SU-DHL-6 (cell line): ENCODE measurements at regions not wholly inside any gene's neighbourhood (a gene's known extent, or its start where the extent isn't known, plus 50 kb on each side); places are given as distances from the start of the nearest gene placed in this dataset.

Experiments used
- H2AFZ ChIP-seq: fragments of 200-600 bp; sonication (generic); 2 replicates; pipeline ENCODE4 v1.6.1; 2014; ENCODE audit warnings: low read depth, mild to moderate bottlenecking, moderate library complexity, mixed read lengths, antibody characterized with exemption, low read length; ENCODE audit not compliant: severe bottlenecking
- H3F3A ChIP-seq: fragments of 200-600 bp; shearing (Covaris generic); 2 replicates; pipeline ENCODE4 v1.6.0; 2016; ENCODE audit warnings: antibody characterized with exemption, mild to moderate bottlenecking; ENCODE audit not compliant: insufficient read depth
- H3K27ac ChIP-seq: fragments of 200-600 bp; sonication (generic); 2 replicates; pipeline ENCODE4 v1.5.1; 2016; ENCODE audit warnings: low read depth, mild to moderate bottlenecking, low read length, moderate library complexity, mixed read lengths
- H3K27me3 ChIP-seq: fragments of 200-600 bp; sonication (generic), shearing (Covaris generic); 2 replicates; pipeline ENCODE4 v1.6.0; 2014; ENCODE audit warnings: mild to moderate bottlenecking, low read length
- H3K36me3 ChIP-seq: fragments of 200-600 bp; sonication (generic); 2 replicates; pipeline ENCODE4 v1.6.1; 2014; ENCODE audit warnings: mild to moderate bottlenecking, low read length, mixed read lengths
- H3K4me2 ChIP-seq: fragments of 300-600, 200-600 bp; shearing (Covaris generic), sonication (generic); 2 replicates; pipeline ENCODE4 v1.6.0; 2014; ENCODE audit warnings: low read length, low read depth, mild to moderate bottlenecking; ENCODE audit not compliant: poor library complexity, severe bottlenecking
- H3K4me3 ChIP-seq: fragments of 200-600 bp; sonication (generic); 2 replicates; pipeline ENCODE4 v1.5.1; 2014; ENCODE audit warnings: antibody characterized with exemption, low read length, mild to moderate bottlenecking, mixed read lengths; ENCODE audit not compliant: insufficient read depth, poor library complexity, severe bottlenecking
- H3K79me2 ChIP-seq: fragments of 200-600 bp; sonication (generic); 2 replicates; pipeline ENCODE4 v1.6.1; 2014; ENCODE audit warnings: mild to moderate bottlenecking, low read length, moderate library complexity; ENCODE audit not compliant: insufficient read depth
- H3K9ac ChIP-seq: fragments of 200-600 bp; sonication (generic); 2 replicates; pipeline ENCODE4 v1.7.0; 2014; ENCODE audit warnings: mild to moderate bottlenecking, low read length
- H3K9me2 ChIP-seq: fragments of 200-600 bp; sonication (generic); replicated peaks from 2 replicates; pipeline ENCODE4 v1.6.1; 2014; ENCODE audit warnings: low read length; ENCODE audit not compliant: insufficient read depth
- H3K9me3 ChIP-seq: fragments of 200-600 bp; sonication (generic); 2 replicates; pipeline ENCODE4 v1.6.1; 2014; ENCODE audit warnings: low read length, mixed read lengths; ENCODE audit not compliant: insufficient read depth
- H4K20me1 ChIP-seq: fragments of 200-600 bp; sonication (generic); 2 replicates; pipeline ENCODE4 v1.6.1; 2014; ENCODE audit warnings: low read depth, mild to moderate bottlenecking, antibody characterized with exemption, low read length, moderate library complexity, mixed read lengths
- CTCF ChIP-seq: fragments of 200-600 bp; sonication (generic); IDR thresholded peaks from one replicate; pipeline ENCODE4 v1.5.1; 2017; ENCODE audit warnings: antibody characterized with exemption, mild to moderate bottlenecking, low read length, moderate library complexity; ENCODE audit not compliant: insufficient read depth, poor library complexity, severe bottlenecking
- EZH2phosphoT487 ChIP-seq: fragments of 200-600 bp; sonication (generic), shearing (Covaris generic); conservative IDR thresholded peaks from 2 replicates; pipeline ENCODE4 v1.6.1; 2018; ENCODE audit warnings: mild to moderate bottlenecking, antibody characterized with exemption, low read length, moderate library complexity, mixed read lengths

DNA sequence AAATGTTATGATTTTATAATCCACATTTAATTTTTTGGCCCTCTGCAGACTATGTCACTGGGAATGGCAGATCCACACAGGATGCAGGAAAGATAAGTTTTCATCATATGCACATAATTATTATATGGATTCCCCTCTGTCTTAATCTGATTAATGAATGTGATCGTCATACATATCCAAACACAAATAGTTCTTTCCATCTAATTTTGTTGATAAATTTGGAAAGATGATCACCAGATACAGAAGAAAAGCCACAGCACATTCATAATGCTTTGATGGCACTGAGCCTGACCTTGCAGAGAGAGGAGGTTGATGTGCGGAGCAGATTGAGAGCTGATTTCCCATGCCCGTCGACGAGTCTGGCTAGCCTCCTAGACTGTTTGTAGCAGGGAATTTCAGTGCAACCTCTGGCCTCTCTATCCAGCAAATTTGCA, 471.5 kb downstream of the EPM2A start:
- Histone ChIP-seq H3K36me3 (no peaks in the 10 kb centered on the region), H3K27ac (no peak overlapping the region), H3K9ac (no peak overlapping the region), H2AFZ (no peak overlapping the region), H4K20me1 (no peaks in the 10 kb centered on the region), H3K4me2 (no peak overlapping the region), H3F3A (no peaks in the 10 kb centered on the region), H3K79me2 (no peaks in the 10 kb centered on the region), H3K9me2 (no peaks in the 10 kb centered on the region), H3K9me3 (no peaks in the 10 kb centered on the region), H3K27me3 (no peaks in the 10 kb centered on the region), H3K4me3 (no peak overlapping the region)
- TF ChIP-seq EZH2phosphoT487, result no peak
- TF ChIP-seq CTCF, result no peak

DNA sequence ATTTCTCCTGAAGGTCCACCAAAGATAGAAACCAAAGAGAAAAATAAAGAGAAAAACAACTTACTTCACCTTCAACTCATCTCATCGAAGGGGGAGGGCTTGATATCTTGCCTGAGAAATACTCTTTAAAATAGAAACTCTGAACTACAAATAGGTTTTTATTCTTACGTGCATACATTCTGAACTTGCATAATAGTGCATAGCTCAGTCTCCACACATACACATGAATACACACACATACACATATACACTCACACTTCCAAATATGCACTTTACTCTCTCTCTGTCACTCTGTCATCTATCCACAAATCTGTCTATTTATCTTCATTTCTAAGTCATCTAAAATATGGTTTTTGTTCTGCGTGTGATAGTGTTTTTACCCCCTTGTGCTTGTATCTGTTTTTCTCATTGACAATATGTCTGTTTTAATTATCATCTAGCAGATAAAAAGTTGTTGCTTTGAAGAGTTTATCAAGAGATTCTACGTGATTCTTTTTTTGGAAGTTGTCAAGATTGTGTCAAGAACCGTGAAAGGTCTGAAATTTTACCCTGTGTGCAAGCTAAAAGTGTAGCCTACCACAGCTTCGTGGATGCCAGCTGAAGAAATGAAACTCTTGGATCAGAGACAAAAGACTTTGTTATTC, 468.8 kb downstream of the EPM2A start:
- no peak overlapping the region for H3K4me3 ChIP-seq
- no peaks in the 10 kb centered on the region for H3K79me2 ChIP-seq
- H4K20me1 ChIP-seq, result no peaks in the 10 kb centered on the region
- H3F3A ChIP-seq, result no peaks in the 10 kb centered on the region
- no peak for TF ChIP-seq CTCF
- TF ChIP-seq EZH2phosphoT487, result no peak
- H3K9me2 ChIP-seq, result no peaks in the 10 kb centered on the region
- no peaks in the 10 kb centered on the region for H3K36me3 ChIP-seq
- no peak overlapping the region for H3K4me2 ChIP-seq
- H2AFZ ChIP-seq, result no peak overlapping the region
- H3K27me3 ChIP-seq, result no peaks in the 10 kb centered on the region
- H3K27ac ChIP-seq, result no peak overlapping the region
- H3K9me3 ChIP-seq, result no peaks in the 10 kb centered on the region
- H3K9ac ChIP-seq, result no peak overlapping the region

DNA sequence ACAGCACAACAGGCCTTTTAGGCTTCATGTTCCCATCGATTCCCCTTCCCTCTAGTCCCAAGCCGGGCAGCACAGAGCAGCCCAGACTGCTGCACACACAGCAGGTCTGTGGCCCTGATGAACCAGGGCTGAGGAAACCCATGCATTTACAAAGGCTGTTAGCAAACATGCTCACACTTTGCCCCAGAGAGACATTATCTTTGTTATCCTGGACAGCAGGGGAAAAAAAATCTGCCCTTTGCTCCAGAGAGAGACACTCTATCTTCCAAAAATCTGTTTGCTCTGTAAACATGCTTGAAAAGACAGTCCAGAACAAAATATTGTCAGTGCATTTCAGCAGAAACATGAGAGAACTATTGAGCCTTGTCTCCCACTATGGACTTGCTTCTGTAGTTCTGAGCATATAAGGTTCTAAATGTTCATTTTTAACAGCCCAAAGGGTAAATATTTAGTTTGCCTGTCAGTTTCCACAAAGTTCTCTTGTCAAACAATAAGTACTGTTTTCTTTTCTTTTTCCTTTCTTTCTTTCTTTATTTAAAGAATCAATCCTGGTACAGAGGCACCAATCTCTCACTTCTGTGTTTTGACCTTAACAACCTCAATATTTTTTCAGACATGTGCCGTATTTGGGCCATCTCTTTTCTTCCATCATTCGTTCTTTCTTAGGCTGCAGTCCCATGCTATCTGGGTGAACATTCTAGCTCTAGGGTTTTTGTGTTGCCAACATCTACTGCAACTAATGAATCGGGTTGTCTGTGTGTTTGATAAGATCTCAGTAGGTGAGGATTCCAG, 468.0 kb downstream of the EPM2A start:
- no peak overlapping the region for H3K4me3 ChIP-seq
- H3K27ac ChIP-seq, result no peak overlapping the region
- H3K27me3 ChIP-seq, result no peaks in the 10 kb centered on the region
- no peak overlapping the region for H3K4me2 ChIP-seq
- H3F3A ChIP-seq, result no peaks in the 10 kb centered on the region
- no peaks in the 10 kb centered on the region for H3K36me3 ChIP-seq
- H3K79me2 ChIP-seq, result no peaks in the 10 kb centered on the region
- H3K9me2 ChIP-seq, result no peaks in the 10 kb centered on the region
- H3K9me3 ChIP-seq, result no peaks in the 10 kb centered on the region
- H4K20me1 ChIP-seq, result no peaks in the 10 kb centered on the region
- no peak overlapping the region for H2AFZ ChIP-seq
- no peak overlapping the region for H3K9ac ChIP-seq
- TF ChIP-seq EZH2phosphoT487 (no peak), CTCF (no peak)
